ENCODE measurements at regions not wholly inside any gene's neighbourhood (a gene's known extent, or its start where the extent isn't known, plus 50 kb on each side); places are given as distances from the start of the nearest gene placed in this dataset.

DNA sequence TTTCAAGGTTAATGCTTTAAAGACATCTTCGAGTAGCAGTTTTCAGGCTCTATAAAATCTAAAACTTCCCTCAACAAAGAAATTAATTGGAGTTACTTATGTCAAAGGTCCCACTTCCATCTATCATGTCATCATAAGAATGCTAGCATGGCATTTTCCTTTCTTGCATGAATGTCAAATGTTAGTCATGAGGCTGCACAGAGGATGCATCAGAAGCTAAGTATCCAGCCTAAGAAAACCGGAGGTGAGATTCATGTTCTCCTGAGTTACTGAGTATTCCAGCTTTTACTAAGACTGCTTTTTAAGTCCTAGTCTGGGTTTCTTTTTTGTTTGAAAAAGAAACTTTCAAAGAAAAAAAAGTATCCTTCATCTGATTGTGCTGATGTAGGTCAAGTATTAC is 130.6 kb upstream of the CDH19 start:
- Histone ChIP-seq H3K4me1 (ENCODE audit: control insufficient read depth, insufficient read depth, low read length) (no peaks in the 10 kb centered on the region), H3K36me3 (ENCODE audit: control insufficient read depth, insufficient read depth, low read length) (no peaks in the 10 kb centered on the region), H3K27me3 (ENCODE audit: control insufficient read depth, insufficient read depth, low read length, poor library complexity, severe bottlenecking) (no peaks in the 10 kb centered on the region), H3K27ac (ENCODE audit: low read depth, low read length) (no peak overlapping the region), H3K9me3 (ENCODE audit: control insufficient read depth, low read length) (peaks cover 6% of the 10 kb centered on the region), H3K4me3 (ENCODE audit: low read length) (no peak overlapping the region), H3K9ac (ENCODE audit: extremely low read depth, low read length, poor library complexity, severe bottlenecking) (no peak overlapping the region)
- Mint-ChIP-seq H3K9me3 (peaks cover 4% of the 10 kb centered on the region), H3K4me3 (no peak overlapping the region), H3K27me3 (ENCODE audit: insufficient read depth) (no peaks in the 10 kb centered on the region), H3K27ac (no peak overlapping the region), H3K4me1 (no peaks in the 10 kb centered on the region), H3K36me3 (ENCODE audit: low read depth) (no peaks in the 10 kb centered on the region)
- WGBS, 2 experiments (ENCODE audit: insufficient coverage in 1 of 2, insufficient read length in 1 of 2) = 94 to 100% methylated on average over 1 to 2 of the region's 2 CpGs
- TF ChIP-seq, protein P1, sequence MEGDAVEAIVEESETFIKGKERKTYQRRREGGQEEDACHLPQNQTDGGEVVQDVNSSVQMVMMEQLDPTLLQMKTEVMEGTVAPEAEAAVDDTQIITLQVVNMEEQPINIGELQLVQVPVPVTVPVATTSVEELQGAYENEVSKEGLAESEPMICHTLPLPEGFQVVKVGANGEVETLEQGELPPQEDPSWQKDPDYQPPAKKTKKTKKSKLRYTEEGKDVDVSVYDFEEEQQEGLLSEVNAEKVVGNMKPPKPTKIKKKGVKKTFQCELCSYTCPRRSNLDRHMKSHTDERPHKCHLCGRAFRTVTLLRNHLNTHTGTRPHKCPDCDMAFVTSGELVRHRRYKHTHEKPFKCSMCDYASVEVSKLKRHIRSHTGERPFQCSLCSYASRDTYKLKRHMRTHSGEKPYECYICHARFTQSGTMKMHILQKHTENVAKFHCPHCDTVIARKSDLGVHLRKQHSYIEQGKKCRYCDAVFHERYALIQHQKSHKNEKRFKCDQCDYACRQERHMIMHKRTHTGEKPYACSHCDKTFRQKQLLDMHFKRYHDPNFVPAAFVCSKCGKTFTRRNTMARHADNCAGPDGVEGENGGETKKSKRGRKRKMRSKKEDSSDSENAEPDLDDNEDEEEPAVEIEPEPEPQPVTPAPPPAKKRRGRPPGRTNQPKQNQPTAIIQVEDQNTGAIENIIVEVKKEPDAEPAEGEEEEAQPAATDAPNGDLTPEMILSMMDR (conservative IDR thresholded peaks at IDR 0.05) = no peak
- no peak for DNase-seq

DNA sequence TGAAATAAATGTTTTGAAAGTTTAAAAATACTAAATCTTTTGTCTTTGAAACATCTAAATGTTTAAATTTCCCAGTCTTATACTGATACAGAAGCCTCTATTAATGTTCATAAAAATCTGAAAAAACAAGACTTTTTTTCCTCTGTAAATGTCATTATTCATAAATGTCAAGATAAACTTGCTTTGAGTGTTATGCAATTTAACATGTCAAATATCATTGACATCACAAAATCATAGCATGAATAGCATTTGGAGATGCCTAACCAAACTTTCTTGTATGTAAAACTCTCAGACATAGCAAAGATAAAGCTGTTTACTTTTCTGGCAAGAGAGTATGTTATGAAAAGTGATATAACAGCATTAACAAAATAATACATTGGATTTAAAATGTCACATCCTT is 128.0 kb upstream of the CDH19 start:
- H3K9me3 Mint-ChIP-seq = no peaks in the 10 kb centered on the region
- H3K27me3 ChIP-seq (ENCODE audit: control insufficient read depth, insufficient read depth, low read length, poor library complexity, severe bottlenecking) = no peaks in the 10 kb centered on the region
- H3K27me3 Mint-ChIP-seq (ENCODE audit: insufficient read depth) = no peaks in the 10 kb centered on the region
- TF ChIP-seq, protein P1 (conservative IDR thresholded peaks at IDR 0.05) = no peak
- no peaks in the 10 kb centered on the region for H3K4me1 ChIP-seq (ENCODE audit: control insufficient read depth, insufficient read depth, low read length)
- no peak overlapping the region for H3K4me3 Mint-ChIP-seq
- DNase-seq = no peak
- H3K9ac ChIP-seq (ENCODE audit: extremely low read depth, low read length, poor library complexity, severe bottlenecking) = no peak overlapping the region
- H3K27ac Mint-ChIP-seq = no peak overlapping the region
- H3K4me3 ChIP-seq (ENCODE audit: low read length) = no peak overlapping the region
- H3K36me3 Mint-ChIP-seq (ENCODE audit: low read depth) = no peaks in the 10 kb centered on the region
- no peaks in the 10 kb centered on the region for H3K36me3 ChIP-seq (ENCODE audit: control insufficient read depth, insufficient read depth, low read length)
- H3K9me3 ChIP-seq (ENCODE audit: control insufficient read depth, low read length) = peaks cover 6% of the 10 kb centered on the region
- no peak overlapping the region for H3K27ac ChIP-seq (ENCODE audit: low read depth, low read length)
- H3K4me1 Mint-ChIP-seq = no peaks in the 10 kb centered on the region

DNA sequence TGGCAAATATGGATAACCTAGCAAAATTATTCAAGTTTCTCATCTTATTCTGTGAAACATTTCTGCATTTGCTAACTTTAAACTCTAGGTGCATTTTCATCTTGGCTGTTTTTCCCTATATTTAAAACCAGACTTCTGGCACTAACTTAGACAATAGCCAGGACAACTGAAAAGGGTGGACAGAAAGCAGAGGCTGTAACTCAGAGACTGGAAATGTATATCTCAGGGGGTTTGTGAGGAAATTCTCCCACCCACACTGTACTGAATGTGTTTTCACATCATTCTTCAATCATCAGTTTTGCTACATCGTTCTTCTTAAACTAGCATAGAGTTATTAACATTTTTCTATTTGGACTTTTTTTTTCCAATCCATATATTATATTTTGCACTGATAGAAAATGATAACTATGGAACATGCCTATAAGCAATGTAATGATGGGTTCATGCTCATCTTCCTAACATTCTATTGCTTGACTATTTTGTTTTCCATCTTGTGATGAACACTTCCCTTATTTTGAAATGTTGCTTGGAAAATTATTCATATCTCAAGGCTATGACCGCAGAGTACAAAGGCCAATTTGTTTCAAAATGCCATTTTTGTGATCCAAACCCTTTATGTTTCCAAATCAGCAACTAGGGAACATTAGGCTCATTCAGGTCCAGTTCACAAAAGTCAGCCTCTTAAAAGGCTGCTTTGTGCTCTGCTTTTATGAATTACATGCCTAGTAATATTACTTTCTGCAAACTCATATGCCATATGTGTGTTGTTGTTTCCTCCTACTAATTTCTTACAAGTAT is 125.8 kb upstream of the CDH19 start:
- H3K4me3 Mint-ChIP-seq = no peak overlapping the region

More for the DNA sequence above, 125.8 kb upstream of the CDH19 start:
- H3K27me3 Mint-ChIP-seq (ENCODE audit: insufficient read depth) = no peaks in the 10 kb centered on the region
- Histone ChIP-seq H3K4me1 (ENCODE audit: control insufficient read depth, insufficient read depth, low read length) (no peaks in the 10 kb centered on the region), H3K36me3 (ENCODE audit: control insufficient read depth, insufficient read depth, low read length) (no peaks in the 10 kb centered on the region), H3K27me3 (ENCODE audit: control insufficient read depth, insufficient read depth, low read length, poor library complexity, severe bottlenecking) (no peaks in the 10 kb centered on the region), H3K9me3 (ENCODE audit: control insufficient read depth, low read length) (peaks cover 6% of the 10 kb centered on the region), H3K4me3 (ENCODE audit: low read length) (no peak overlapping the region), H3K9ac (ENCODE audit: extremely low read depth, low read length, poor library complexity, severe bottlenecking) (no peak overlapping the region), H3K27ac (ENCODE audit: low read depth, low read length) (no peak overlapping the region)
- no peak overlapping the region for H3K27ac Mint-ChIP-seq
- no peak for DNase-seq
- H3K4me1 Mint-ChIP-seq = no peaks in the 10 kb centered on the region
- no peaks in the 10 kb centered on the region for H3K36me3 Mint-ChIP-seq (ENCODE audit: low read depth)
- no peaks in the 10 kb centered on the region for H3K9me3 Mint-ChIP-seq
- WGBS, 2 experiments (ENCODE audit: insufficient coverage in 1 of 2, insufficient read length in 1 of 2) = 95 to 100% methylated on average over 1 to 2 of the region's 2 CpGs
- TF ChIP-seq, protein P1 (conservative IDR thresholded peaks at IDR 0.05) = no peak

Measured in endodermal cell (in vitro differentiated cells).